ENCODE measurements at regions not wholly inside any gene's neighbourhood (a gene's known extent, or its start where the extent isn't known, plus 50 kb on each side); places are given as distances from the start of the nearest gene placed in this dataset.

GRCh38 chr13:69545551-69545950 is 562.1 kb upstream of the ATXN8OS start:
- TF ChIP-seq CTCF (optimal IDR thresholded peaks at IDR 0.05 in 1 of 3, IDR thresholded peaks at IDR 0.05 in 1 of 3, conservative IDR thresholded peaks at IDR 0.05 in 1 of 3; ENCODE audit: extremely low read depth in 1 of 3, insufficient read depth in 2 of 3, low read length in 3 of 3) (no peak), EZH2 (IDR thresholded peaks at IDR 0.05; ENCODE audit: low read length) (no peak)

Measured in keratinocyte (primary cell).